ENCODE measurements at regions not wholly inside any gene's neighbourhood (a gene's known extent, or its start where the extent isn't known, plus 50 kb on each side); places are given as distances from the start of the nearest gene placed in this dataset.

DNA sequence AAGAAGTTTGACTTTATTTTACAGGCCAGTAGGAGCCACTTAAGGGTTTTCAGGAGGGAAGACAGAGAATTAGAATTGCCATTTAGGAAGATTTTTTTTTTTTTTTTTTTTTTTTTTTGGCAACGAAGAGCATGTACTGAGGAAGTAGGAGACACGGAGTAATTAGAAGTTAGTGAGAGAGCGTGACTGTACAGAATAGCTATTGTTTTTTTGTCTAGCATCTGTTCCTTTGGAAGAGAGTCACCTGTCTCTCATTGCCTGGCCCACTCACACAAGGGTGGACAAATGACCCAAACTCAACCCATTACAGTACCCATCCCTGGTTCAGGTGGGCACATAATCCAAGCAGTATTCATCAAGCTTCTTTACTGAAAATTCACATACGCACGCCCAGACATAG, 166.7 kb downstream of the LACC1 start:
- ChIA-PET POLR2A (interaction anchor here (1.4 kb wide), 1 partner anchor 391 kb away, joined by 3 read pairs; no protein-coding TSS in a partner anchor), CTCF (ENCODE audit: low intra/inter-chr PET ratio, low total read pairs) (no interaction called here)
- DNase-seq (ENCODE audit: low spot score) = no peak
- H3K9me3 ChIP-seq (ENCODE audit: low read length) = no peaks in the 10 kb centered on the region
- H3K4me1 ChIP-seq (ENCODE audit: insufficient read depth, low read length) = no peaks in the 10 kb centered on the region
- in situ Hi-C loops (cut with HindIII; ENCODE audit: extremely low pct_ligation_motif_present, low pct_unique_long_range_greater_than_20kb) (loop anchor here (5.0 kb wide), 1 partner anchor 139 kb away; no protein-coding TSS in a partner anchor), intact Hi-C loops (cut with micrococcal nuclease; ENCODE audit: unreplicated experiment) (no loop called here)
- TF ChIP-seq HNRNPK (IDR thresholded peaks at IDR 0.05; ENCODE audit: low read depth, low read length, poor library complexity, severe bottlenecking) (peak; percentile 68), NFYB (CRISPR knock-in tag; IDR thresholded peaks at IDR 0.05) (no peak), TBX2 (CRISPR knock-in tag; IDR thresholded peaks at IDR 0.05; ENCODE audit: borderline replicate concordance) (no peak), GATAD2A (CRISPR knock-in tag; IDR thresholded peaks at IDR 0.05) (no peak), HNF4G (IDR thresholded peaks at IDR 0.05; ENCODE audit: borderline replicate concordance, low read depth, low read length) (no peak), HNF4G (CRISPR knock-in tag; IDR thresholded peaks at IDR 0.05; ENCODE audit: borderline replicate concordance, low read depth) (no peak), TEAD2 (CRISPR knock-in tag; IDR thresholded peaks at IDR 0.05) (no peak)
- TF ChIP-seq, protein P1, sequence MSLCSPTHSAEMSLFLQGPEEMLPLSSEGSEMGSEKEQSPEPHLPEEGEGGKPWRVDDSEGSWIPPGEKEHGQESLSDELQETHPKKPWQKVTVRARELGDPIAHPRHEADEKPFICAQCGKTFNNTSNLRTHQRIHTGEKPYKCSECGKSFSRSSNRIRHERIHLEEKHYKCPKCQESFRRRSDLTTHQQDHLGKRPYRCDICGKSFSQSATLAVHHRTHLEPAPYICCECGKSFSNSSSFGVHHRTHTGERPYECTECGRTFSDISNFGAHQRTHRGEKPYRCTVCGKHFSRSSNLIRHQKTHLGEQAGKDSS (CRISPR knock-in tag; IDR thresholded peaks at IDR 0.05; ENCODE audit: borderline replicate concordance, low read depth) = no peak
- TF ChIP-seq, protein P2, sequence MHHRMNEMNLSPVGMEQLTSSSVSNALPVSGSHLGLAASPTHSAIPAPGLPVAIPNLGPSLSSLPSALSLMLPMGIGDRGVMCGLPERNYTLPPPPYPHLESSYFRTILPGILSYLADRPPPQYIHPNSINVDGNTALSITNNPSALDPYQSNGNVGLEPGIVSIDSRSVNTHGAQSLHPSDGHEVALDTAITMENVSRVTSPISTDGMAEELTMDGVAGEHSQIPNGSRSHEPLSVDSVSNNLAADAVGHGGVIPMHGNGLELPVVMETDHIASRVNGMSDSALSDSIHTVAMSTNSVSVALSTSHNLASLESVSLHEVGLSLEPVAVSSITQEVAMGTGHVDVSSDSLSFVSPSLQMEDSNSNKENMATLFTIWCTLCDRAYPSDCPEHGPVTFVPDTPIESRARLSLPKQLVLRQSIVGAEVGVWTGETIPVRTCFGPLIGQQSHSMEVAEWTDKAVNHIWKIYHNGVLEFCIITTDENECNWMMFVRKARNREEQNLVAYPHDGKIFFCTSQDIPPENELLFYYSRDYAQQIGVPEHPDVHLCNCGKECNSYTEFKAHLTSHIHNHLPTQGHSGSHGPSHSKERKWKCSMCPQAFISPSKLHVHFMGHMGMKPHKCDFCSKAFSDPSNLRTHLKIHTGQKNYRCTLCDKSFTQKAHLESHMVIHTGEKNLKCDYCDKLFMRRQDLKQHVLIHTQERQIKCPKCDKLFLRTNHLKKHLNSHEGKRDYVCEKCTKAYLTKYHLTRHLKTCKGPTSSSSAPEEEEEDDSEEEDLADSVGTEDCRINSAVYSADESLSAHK (CRISPR knock-in tag; IDR thresholded peaks at IDR 0.05; ENCODE audit: borderline replicate concordance) = no peak
- WGBS (ENCODE audit: low lambda C conversion rate) = 44% methylated on average over 5 of the region's 5 CpGs
- no peak overlapping the region for H2AFZ ChIP-seq (ENCODE audit: low read length)
- no peaks in the 10 kb centered on the region for H3K36me3 ChIP-seq (replicated peaks in 1 of 2; ENCODE audit: control insufficient read depth in 1 of 2, insufficient read depth in 2 of 2, low read length in 2 of 2)
- H3K27ac ChIP-seq (ENCODE audit: extremely low read length, insufficient read depth, low read length) = no peak overlapping the region
- no peak overlapping the region for H3K9ac ChIP-seq (ENCODE audit: insufficient read depth, low read depth, low read length)
- ATAC-seq = no peak
- H3K79me2 ChIP-seq (ENCODE audit: insufficient read depth, low read length) = no peaks in the 10 kb centered on the region
- no peaks in the 10 kb centered on the region for H4K20me1 ChIP-seq (ENCODE audit: insufficient read depth, low read length)
- no peak overlapping the region for H3K4me2 ChIP-seq (ENCODE audit: low read depth, low read length)
- H3K27me3 ChIP-seq (ENCODE audit: control insufficient read depth in 1 of 2, insufficient read depth in 2 of 2, low read length in 2 of 2) = no peaks in the 10 kb centered on the region
- no peak for FAIRE-seq
- no peak overlapping the region for H3K4me3 ChIP-seq (replicated peaks in 1 of 3; ENCODE audit: insufficient read depth in 1 of 3, low read depth in 2 of 3, low read length in 3 of 3)
- BruUV-seq (replicated peaks) = no TSS peak
